ENCODE measurements at regions not wholly inside any gene's neighbourhood (a gene's known extent, or its start where the extent isn't known, plus 50 kb on each side); places are given as distances from the start of the nearest gene placed in this dataset.

DNA sequence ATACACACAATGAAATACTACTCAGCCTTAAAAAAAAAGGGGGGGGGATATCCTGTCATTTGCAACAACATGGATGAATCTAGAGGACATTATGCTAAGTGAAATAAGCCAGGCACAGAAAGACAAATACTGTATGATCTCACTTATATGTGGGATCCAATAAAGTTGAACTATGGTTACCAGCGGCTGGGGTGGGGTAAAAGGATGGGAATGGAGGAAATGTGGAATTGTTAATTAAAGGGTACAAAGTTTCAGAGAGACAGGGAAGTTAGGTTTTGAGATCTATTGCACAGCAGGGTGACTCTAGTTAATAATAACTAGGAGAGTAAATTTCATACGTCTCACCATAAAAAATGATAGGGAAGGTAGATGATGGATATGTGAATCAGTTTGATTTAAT lies 76.2 kb upstream of the ZNF608 start:
- DNase-seq (ENCODE audit: extremely low read depth, low read depth), result no peak
- TF ChIP-seq, protein P1, sequence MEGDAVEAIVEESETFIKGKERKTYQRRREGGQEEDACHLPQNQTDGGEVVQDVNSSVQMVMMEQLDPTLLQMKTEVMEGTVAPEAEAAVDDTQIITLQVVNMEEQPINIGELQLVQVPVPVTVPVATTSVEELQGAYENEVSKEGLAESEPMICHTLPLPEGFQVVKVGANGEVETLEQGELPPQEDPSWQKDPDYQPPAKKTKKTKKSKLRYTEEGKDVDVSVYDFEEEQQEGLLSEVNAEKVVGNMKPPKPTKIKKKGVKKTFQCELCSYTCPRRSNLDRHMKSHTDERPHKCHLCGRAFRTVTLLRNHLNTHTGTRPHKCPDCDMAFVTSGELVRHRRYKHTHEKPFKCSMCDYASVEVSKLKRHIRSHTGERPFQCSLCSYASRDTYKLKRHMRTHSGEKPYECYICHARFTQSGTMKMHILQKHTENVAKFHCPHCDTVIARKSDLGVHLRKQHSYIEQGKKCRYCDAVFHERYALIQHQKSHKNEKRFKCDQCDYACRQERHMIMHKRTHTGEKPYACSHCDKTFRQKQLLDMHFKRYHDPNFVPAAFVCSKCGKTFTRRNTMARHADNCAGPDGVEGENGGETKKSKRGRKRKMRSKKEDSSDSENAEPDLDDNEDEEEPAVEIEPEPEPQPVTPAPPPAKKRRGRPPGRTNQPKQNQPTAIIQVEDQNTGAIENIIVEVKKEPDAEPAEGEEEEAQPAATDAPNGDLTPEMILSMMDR (IDR thresholded peaks at IDR 0.05; ENCODE audit: low read depth, low read length, missing control alignments), result no peak
- no peak overlapping the region for H3K4me3 ChIP-seq (replicated peaks; ENCODE audit: low read depth, low read length)

DNA sequence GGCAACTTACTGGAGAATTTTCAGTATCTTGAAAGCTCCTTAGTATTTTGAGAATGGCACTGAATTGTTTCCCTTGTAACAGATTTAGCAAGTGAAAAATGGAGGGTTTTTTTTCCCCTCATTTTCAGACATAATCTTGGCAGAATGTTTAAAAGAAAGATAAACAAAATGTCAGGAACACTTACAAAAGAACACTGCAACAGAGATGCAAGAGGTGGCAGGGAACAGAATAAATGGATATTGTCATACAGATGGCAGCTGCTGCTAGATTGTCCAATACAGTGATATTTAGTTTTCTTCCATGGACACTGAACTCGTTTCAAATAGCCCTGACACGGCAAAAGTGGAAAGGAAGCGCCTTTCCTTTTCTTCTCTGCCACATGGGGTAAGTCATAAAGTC lies 76.9 kb upstream of the ZNF608 start:
- no peak overlapping the region for H3K4me3 ChIP-seq (replicated peaks; ENCODE audit: low read depth, low read length)
- TF ChIP-seq, protein P1 (IDR thresholded peaks at IDR 0.05; ENCODE audit: low read depth, low read length, missing control alignments), result no peak
- DNase-seq (ENCODE audit: extremely low read depth, low read depth), result no peak

DNA sequence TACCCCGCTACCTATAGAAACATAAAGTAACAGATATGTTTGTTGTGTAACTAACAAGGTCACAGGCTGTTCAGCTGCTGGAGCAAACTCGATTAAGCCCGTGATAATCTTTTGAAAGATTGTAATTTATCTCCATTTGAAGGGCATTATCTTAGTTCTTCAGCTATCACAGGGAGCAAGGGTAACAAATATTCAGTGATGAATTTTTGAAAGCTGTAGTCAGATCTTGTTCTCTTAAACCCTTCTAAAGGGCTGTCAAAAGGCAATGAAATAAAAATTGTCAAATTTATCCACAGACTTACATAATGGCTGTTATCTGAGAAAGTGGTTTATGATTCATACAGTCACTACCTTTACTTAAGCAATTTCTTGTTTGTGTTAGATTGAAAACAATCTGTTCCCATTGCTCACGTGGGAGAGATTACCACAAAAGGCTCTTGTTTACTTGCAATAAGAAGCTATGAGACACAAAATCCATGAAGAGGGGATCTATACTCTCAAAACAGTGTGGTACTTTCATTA lies 78.3 kb upstream of the ZNF608 start:
- DNase-seq (ENCODE audit: extremely low read depth, low read depth), result no peak
- TF ChIP-seq, protein P1 (IDR thresholded peaks at IDR 0.05; ENCODE audit: low read depth, low read length, missing control alignments), result no peak
- no peak overlapping the region for H3K4me3 ChIP-seq (replicated peaks; ENCODE audit: low read depth, low read length)

DNA sequence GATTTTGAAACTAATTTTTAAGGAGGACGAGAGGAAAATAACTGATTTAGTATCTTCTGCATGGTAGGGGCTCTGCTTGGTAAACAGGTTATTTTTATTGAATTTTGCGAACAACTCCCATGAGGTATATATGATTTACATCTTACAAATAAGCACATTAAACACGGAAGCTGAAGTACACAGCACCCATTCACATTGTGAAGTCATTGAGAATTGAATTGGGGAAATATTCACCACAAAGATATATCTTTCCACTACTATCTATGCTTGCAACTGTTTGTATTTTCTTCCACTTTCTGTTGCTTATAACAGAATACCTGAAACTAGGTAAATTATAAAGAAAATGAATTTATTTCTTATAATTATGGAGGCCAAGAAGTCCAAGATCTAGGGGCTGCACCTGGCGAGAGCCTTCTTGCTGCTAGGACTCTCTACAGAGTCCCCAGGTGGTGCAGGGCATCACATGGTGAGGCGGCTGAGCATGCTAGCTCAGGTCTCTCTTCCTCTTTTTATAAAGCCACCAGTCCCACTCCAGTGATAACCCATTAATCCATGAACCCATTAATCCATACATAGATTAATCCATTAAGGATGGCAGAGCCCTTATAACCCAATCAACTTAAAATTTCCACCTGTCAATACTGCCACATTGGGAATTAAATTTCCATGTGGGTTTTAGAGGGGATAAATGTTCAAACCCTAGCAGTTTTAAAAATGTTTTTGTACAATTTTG lies 79.0 kb upstream of the ZNF608 start:
- TF ChIP-seq, protein P1 (IDR thresholded peaks at IDR 0.05; ENCODE audit: low read depth, low read length, missing control alignments), result no peak
- H3K4me3 ChIP-seq (replicated peaks; ENCODE audit: low read depth, low read length), result no peak overlapping the region
- DNase-seq (ENCODE audit: extremely low read depth, low read depth), result no peak

DNA sequence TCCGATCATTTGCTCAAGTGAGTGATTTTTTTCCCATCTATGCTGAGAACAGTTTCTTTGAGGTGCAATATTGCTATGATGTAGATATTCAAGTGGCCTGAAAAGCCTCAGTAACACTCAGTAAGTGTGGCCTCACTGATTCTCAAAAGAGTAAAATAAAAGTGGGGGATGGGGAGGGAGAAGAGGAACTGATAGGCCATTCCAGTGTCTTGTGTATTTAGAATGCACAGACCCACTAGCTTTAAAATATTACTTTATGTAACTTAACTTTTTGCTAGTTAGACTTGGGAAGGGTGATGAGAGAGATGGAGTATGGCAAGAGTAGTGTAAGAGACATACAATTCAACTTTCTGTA lies 79.5 kb upstream of the ZNF608 start:
- no peak for DNase-seq (ENCODE audit: extremely low read depth, low read depth)
- no peak overlapping the region for H3K4me3 ChIP-seq (replicated peaks; ENCODE audit: low read depth, low read length)
- TF ChIP-seq, protein P1 (IDR thresholded peaks at IDR 0.05; ENCODE audit: low read depth, low read length, missing control alignments), result no peak

DNA sequence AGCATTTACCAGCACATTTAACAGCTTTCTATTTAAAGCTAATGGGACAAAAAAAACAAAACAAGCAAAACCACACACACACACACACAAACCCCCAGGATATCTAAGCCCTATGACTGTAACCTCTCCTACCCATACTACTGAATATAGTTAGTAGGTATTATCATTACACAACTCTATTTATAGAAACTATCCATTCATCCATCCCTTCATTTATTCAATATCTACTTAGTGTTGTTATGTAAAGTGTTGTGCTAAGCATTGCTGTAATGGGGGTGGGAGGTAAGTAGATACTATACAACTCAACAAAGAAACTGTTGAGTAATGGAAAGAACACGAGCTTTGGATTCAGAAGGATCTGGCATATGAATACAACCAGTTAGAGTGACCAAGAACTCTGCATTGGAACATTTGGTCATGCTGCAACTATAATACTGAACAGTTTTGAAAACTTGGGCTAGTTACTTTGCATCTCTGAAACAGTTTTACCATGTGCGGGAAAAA lies 82.3 kb upstream of the ZNF608 start:
- TF ChIP-seq, protein P1 (IDR thresholded peaks at IDR 0.05; ENCODE audit: low read depth, low read length, missing control alignments), result no peak
- no peak for DNase-seq (ENCODE audit: extremely low read depth, low read depth)
- no peak overlapping the region for H3K4me3 ChIP-seq (replicated peaks; ENCODE audit: low read depth, low read length)
